ENCODE measurements at regions not wholly inside any gene's neighbourhood (a gene's known extent, or its start where the extent isn't known, plus 50 kb on each side); places are given as distances from the start of the nearest gene placed in this dataset.

- TF ChIP-seq POLR2A (IDR thresholded peaks at IDR 0.05): no peak
- TF ChIP-seq CTCF (IDR thresholded peaks at IDR 0.05): no peak
These were observed 58.7 kb upstream of the PMEPA1 start for GRCh38 chr20:57768519-57768918.

All from uterus (tissue), 2 donors.